ENCODE measurements at regions not wholly inside any gene's neighbourhood (a gene's known extent, or its start where the extent isn't known, plus 50 kb on each side); places are given as distances from the start of the nearest gene placed in this dataset.

DNA sequence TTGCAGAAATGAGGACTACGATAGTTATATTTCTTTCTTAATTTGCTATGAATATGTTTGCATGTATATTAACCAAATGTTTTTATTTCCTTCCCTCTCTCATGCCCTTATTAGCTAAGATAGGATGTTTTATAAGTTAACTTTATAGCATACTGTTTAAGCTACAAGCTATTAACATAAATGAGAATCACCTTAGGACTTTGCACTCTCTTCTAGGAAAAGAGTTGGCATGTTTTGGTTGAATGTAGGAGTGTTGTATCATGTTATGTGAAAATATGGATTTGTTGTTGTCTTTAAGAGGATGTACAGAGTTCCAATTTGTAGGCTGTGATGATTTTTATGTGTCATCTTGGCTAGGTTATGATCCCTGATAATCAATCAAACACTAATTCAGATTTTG is 467.4 kb upstream of the SETBP1 start:
- ChIA-PET CTCF (no interaction called here), POLR2A (no interaction called here), RAD21 (ENCODE audit: low non-redundant PET in 1 of 2, low total read pairs in 2 of 2, uncharacterized antibody in 2 of 2, unreplicated experiment in 2 of 2) (no interaction called here)
- Histone ChIP-seq H3K36me3 (ENCODE audit: control insufficient read depth in 1 of 2, insufficient read depth in 2 of 2, low read length in 2 of 2) (no peaks in the 10 kb centered on the region), H3K27ac (ENCODE audit: low read depth, low read length) (no peak overlapping the region), H3K9ac (ENCODE audit: low read length) (no peak overlapping the region), H3K4me2 (ENCODE audit: low read length) (no peak overlapping the region), H4K20me1 (ENCODE audit: insufficient read depth) (no peaks in the 10 kb centered on the region), H3K27me3 (ENCODE audit: insufficient read depth, low read length) (no peaks in the 10 kb centered on the region), H3K4me3 (replicated peaks in 1 of 2; ENCODE audit: low read depth in 1 of 2, low read length in 2 of 2) (no peak overlapping the region), H3K79me2 (ENCODE audit: insufficient read depth, low read length) (no peaks in the 10 kb centered on the region), H3K9me2 (ENCODE audit: insufficient read depth) (no peaks in the 10 kb centered on the region), H3K4me1 (ENCODE audit: control insufficient read depth in 1 of 2, insufficient read depth in 2 of 2, low read length in 2 of 2) (no peaks in the 10 kb centered on the region), H3K9me3 (ENCODE audit: control insufficient read depth in 1 of 2, insufficient read depth in 1 of 2, low read depth in 1 of 2, low read length in 2 of 2) (peaks cover 17 to 18% of the 10 kb centered on the region in 2 experiments; a peak in 2 of 4 replicates), H2AFZ (ENCODE audit: low read depth, low read length, poor library complexity, severe bottlenecking) (no peak overlapping the region)
- DNase-seq (ENCODE audit: low read depth, low spot score) (no peak), ATAC-seq (no peak)
- BruUV-seq (replicated peaks), result no TSS peak
- TF ChIP-seq SP1 (IDR thresholded peaks at IDR 0.05; ENCODE audit: low read depth) (no peak), YY1 (IDR thresholded peaks at IDR 0.05; ENCODE audit: extremely low read depth, insufficient replicate concordance, low read depth, low read length) (no peak), FOSL1 (IDR thresholded peaks at IDR 0.05; ENCODE audit: low read depth) (no peak), JUND (IDR thresholded peaks at IDR 0.05) (no peak), EGR1 (IDR thresholded peaks at IDR 0.05; ENCODE audit: low read depth) (no peak), ZFX (IDR thresholded peaks at IDR 0.05) (no peak), SIN3A (IDR thresholded peaks at IDR 0.05; ENCODE audit: low read depth) (no peak), SRF (IDR thresholded peaks at IDR 0.05; ENCODE audit: low read depth) (no peak), CEBPB (IDR thresholded peaks at IDR 0.05; ENCODE audit: low read depth) (no peak), POLR2A (IDR thresholded peaks at IDR 0.05; ENCODE audit: borderline replicate concordance, extremely low read depth, insufficient read depth, insufficient read length) (no peak)
- TF ChIP-seq, protein P1, sequence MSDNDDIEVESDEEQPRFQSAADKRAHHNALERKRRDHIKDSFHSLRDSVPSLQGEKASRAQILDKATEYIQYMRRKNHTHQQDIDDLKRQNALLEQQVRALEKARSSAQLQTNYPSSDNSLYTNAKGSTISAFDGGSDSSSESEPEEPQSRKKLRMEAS (IDR thresholded peaks at IDR 0.05), result no peak
- TF ChIP-seq, protein P2, sequence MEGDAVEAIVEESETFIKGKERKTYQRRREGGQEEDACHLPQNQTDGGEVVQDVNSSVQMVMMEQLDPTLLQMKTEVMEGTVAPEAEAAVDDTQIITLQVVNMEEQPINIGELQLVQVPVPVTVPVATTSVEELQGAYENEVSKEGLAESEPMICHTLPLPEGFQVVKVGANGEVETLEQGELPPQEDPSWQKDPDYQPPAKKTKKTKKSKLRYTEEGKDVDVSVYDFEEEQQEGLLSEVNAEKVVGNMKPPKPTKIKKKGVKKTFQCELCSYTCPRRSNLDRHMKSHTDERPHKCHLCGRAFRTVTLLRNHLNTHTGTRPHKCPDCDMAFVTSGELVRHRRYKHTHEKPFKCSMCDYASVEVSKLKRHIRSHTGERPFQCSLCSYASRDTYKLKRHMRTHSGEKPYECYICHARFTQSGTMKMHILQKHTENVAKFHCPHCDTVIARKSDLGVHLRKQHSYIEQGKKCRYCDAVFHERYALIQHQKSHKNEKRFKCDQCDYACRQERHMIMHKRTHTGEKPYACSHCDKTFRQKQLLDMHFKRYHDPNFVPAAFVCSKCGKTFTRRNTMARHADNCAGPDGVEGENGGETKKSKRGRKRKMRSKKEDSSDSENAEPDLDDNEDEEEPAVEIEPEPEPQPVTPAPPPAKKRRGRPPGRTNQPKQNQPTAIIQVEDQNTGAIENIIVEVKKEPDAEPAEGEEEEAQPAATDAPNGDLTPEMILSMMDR (IDR thresholded peaks at IDR 0.05 in 2 of 3, conservative IDR thresholded peaks at IDR 0.05 in 1 of 3; ENCODE audit: borderline replicate concordance in 1 of 3, insufficient read depth in 1 of 3, low read depth in 2 of 3, low read length in 2 of 3), result no peak
- TF ChIP-seq, protein P3, sequence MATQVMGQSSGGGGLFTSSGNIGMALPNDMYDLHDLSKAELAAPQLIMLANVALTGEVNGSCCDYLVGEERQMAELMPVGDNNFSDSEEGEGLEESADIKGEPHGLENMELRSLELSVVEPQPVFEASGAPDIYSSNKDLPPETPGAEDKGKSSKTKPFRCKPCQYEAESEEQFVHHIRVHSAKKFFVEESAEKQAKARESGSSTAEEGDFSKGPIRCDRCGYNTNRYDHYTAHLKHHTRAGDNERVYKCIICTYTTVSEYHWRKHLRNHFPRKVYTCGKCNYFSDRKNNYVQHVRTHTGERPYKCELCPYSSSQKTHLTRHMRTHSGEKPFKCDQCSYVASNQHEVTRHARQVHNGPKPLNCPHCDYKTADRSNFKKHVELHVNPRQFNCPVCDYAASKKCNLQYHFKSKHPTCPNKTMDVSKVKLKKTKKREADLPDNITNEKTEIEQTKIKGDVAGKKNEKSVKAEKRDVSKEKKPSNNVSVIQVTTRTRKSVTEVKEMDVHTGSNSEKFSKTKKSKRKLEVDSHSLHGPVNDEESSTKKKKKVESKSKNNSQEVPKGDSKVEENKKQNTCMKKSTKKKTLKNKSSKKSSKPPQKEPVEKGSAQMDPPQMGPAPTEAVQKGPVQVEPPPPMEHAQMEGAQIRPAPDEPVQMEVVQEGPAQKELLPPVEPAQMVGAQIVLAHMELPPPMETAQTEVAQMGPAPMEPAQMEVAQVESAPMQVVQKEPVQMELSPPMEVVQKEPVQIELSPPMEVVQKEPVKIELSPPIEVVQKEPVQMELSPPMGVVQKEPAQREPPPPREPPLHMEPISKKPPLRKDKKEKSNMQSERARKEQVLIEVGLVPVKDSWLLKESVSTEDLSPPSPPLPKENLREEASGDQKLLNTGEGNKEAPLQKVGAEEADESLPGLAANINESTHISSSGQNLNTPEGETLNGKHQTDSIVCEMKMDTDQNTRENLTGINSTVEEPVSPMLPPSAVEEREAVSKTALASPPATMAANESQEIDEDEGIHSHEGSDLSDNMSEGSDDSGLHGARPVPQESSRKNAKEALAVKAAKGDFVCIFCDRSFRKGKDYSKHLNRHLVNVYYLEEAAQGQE (IDR thresholded peaks at IDR 0.05; ENCODE audit: low read depth), result no peak
- intact Hi-C loops (cut with micrococcal nuclease), result no loop called here

Measured in HCT116 (cell line).